Esophagus muscularis mucosa (tissue), 4 donors: ENCODE measurements at regions not wholly inside any gene's neighbourhood (a gene's known extent, or its start where the extent isn't known, plus 50 kb on each side); places are given as distances from the start of the nearest gene placed in this dataset.

Experiments
- EP300 ChIP-seq: sonication (generic); formaldehyde crosslinking; IDR thresholded peaks from one replicate; pipeline ENCODE4 v1.6.1; 2017; ENCODE audit warnings: antibody characterized with exemption
- POLR2A ChIP-seq: fragments of 450-650 bp; IDR thresholded peaks from one replicate; pipeline ENCODE4 v1.6.1; 2017; ENCODE audit warnings: antibody characterized with exemption, moderate library complexity, mild to moderate bottlenecking, low read depth
- POLR2AphosphoS5 ChIP-seq, 2 donors: sonication (generic); formaldehyde crosslinking; IDR thresholded peaks; one replicate each; pipeline ENCODE4 v1.6.1; 2017; ENCODE audit warnings: antibody characterized with exemption in 2 of 2
- TF ChIP-seq, protein P1 (sequence below), 3 experiments: fragments of 200-600 bp in 2 of 3; fragments of 450-650 bp in 1 of 3; sonication (generic) in 2 of 3; IDR thresholded peaks; one replicate each; pipeline ENCODE4 v1.5.1; 2017 to 2019; ENCODE audit warnings: antibody characterized with exemption in 3 of 3, mild to moderate bottlenecking in 2 of 3, moderate library complexity in 1 of 3

DNA sequence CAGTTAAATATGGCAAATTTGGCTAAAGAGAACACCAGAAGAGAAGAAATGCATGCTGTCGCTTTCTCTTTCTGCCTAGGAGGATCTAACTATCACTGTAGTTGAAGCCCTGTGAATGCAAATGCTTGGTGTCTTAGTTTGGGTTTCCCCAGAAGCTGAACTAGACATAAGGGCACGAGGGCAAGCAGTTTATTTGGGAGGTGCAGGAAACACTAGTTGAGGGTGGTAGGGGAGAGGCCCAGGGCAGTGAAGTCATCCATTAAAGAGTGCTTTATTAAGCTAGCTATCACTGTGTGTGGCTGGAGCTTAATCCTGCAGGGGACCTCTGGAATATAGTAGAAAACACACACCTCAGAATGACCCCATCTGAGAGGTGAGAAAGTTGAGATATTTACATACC, 639.8 kb upstream of the ZEB2 start:
- TF ChIP-seq, protein P1, sequence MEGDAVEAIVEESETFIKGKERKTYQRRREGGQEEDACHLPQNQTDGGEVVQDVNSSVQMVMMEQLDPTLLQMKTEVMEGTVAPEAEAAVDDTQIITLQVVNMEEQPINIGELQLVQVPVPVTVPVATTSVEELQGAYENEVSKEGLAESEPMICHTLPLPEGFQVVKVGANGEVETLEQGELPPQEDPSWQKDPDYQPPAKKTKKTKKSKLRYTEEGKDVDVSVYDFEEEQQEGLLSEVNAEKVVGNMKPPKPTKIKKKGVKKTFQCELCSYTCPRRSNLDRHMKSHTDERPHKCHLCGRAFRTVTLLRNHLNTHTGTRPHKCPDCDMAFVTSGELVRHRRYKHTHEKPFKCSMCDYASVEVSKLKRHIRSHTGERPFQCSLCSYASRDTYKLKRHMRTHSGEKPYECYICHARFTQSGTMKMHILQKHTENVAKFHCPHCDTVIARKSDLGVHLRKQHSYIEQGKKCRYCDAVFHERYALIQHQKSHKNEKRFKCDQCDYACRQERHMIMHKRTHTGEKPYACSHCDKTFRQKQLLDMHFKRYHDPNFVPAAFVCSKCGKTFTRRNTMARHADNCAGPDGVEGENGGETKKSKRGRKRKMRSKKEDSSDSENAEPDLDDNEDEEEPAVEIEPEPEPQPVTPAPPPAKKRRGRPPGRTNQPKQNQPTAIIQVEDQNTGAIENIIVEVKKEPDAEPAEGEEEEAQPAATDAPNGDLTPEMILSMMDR (IDR thresholded peaks at IDR 0.05): no peak
- TF ChIP-seq POLR2AphosphoS5 (IDR thresholded peaks at IDR 0.05): no peak
- TF ChIP-seq POLR2A: no peak
- TF ChIP-seq EP300: no peak
